Endothelial cell of hepatic sinusoid (primary cell): ENCODE measurements at regions not wholly inside any gene's neighbourhood (a gene's known extent, or its start where the extent isn't known, plus 50 kb on each side); places are given as distances from the start of the nearest gene placed in this dataset.

Source experiments
- in situ Hi-C: cut with HindIII; loops from 2 replicates; pipeline ENCODE4 v1.10.0; 2017; ENCODE audit warnings: low sequenced_read_pairs

GRCh38 chr1:4307468-4307845, 347.0 kb upstream of the AJAP1 start:
- in situ Hi-C loops: no loop called here

GRCh38 chr1:4307911-4308545, 346.4 kb upstream of the AJAP1 start:
- in situ Hi-C loops: no loop called here

GRCh38 chr1:4308806-4309205, 345.6 kb upstream of the AJAP1 start:
- in situ Hi-C loops: no loop called here

- in situ Hi-C loops: no loop called here
These were observed 344.6 kb upstream of the AJAP1 start for GRCh38 chr1:4309676-4310320.

- in situ Hi-C loops: no loop called here
These were observed 343.9 kb upstream of the AJAP1 start for GRCh38 chr1:4310396-4310923.

GRCh38 chr1:4312024-4312423, 342.4 kb upstream of the AJAP1 start:
- in situ Hi-C loops: no loop called here

- in situ Hi-C loops: no loop called here
These were observed 339.2 kb upstream of the AJAP1 start for GRCh38 chr1:4315202-4315601.

- in situ Hi-C loops: no loop called here
These were observed 337.2 kb upstream of the AJAP1 start for GRCh38 chr1:4317207-4317606.

- in situ Hi-C loops: no loop called here
These were observed 335.7 kb upstream of the AJAP1 start for GRCh38 chr1:4318720-4319119.

- in situ Hi-C loops: no loop called here
These were observed 334.9 kb upstream of the AJAP1 start for GRCh38 chr1:4319496-4319895.

- in situ Hi-C loops: no loop called here
These were observed 331.5 kb upstream of the AJAP1 start for GRCh38 chr1:4322881-4323280.

- in situ Hi-C loops: no loop called here
These were observed 331.1 kb upstream of the AJAP1 start for GRCh38 chr1:4323309-4323708.

- in situ Hi-C loops: no loop called here
These were observed 329.9 kb upstream of the AJAP1 start for GRCh38 chr1:4324525-4324924.

GRCh38 chr1:4327142-4327541, 327.3 kb upstream of the AJAP1 start:
- in situ Hi-C loops: no loop called here

- in situ Hi-C loops: no loop called here
These were observed 325.9 kb upstream of the AJAP1 start for GRCh38 chr1:4328402-4329071.

- in situ Hi-C loops: no loop called here
These were observed 323.3 kb upstream of the AJAP1 start for GRCh38 chr1:4330805-4331766.

- in situ Hi-C loops: no loop called here
These were observed 322.6 kb upstream of the AJAP1 start for GRCh38 chr1:4331767-4332163.

GRCh38 chr1:4336507-4336906, 317.9 kb upstream of the AJAP1 start:
- in situ Hi-C loops: no loop called here

- in situ Hi-C loops: no loop called here
These were observed 313.0 kb upstream of the AJAP1 start for GRCh38 chr1:4341421-4341820.

GRCh38 chr1:4344065-4344732, 310.2 kb upstream of the AJAP1 start:
- in situ Hi-C loops: no loop called here
